Hepatocyte (in vitro differentiated cells): ENCODE measurements at regions not wholly inside any gene's neighbourhood (a gene's known extent, or its start where the extent isn't known, plus 50 kb on each side); places are given as distances from the start of the nearest gene placed in this dataset.

ENCODE experiments used
- DNase-seq: peaks from one replicate; pipeline ENCODE4 v3.0.0-alpha.2; 2016; ENCODE audit warnings: low spot score
- H2AFZ ChIP-seq: fragments of 200-600 bp; sonication (generic); 2 replicates; pipeline ENCODE4 v1.6.0; 2016; ENCODE audit warnings: antibody characterized with exemption, mild to moderate bottlenecking
- H3K27ac ChIP-seq: fragments of 200-600 bp; sonication (generic); 2 replicates; pipeline ENCODE4 v1.5.1; 2016; ENCODE audit warnings: mild to moderate bottlenecking
- H3K27me3 ChIP-seq: fragments of 200-600 bp; sonication (generic); 2 replicates; pipeline ENCODE4 v1.6.1; 2016
- H3K36me3 ChIP-seq: fragments of 200-600 bp; sonication (generic); replicated peaks from 2 replicates; pipeline ENCODE4 v1.5.1; 2016; ENCODE audit warnings: low read depth; ENCODE audit not compliant: insufficient read depth
- H3K4me1 ChIP-seq: fragments of 200-600 bp; sonication (generic); 2 replicates; pipeline ENCODE4 v1.5.1; 2016; ENCODE audit warnings: mild to moderate bottlenecking, moderate library complexity; ENCODE audit not compliant: insufficient read depth
- H3K4me2 ChIP-seq: fragments of 200-600 bp; sonication (generic); 2 replicates; pipeline ENCODE4 v1.6.0; 2016
- H3K4me3 ChIP-seq: fragments of 200-600 bp; sonication (generic); 2 replicates; pipeline ENCODE4 v1.5.1; 2016; ENCODE audit warnings: mild to moderate bottlenecking
- H3K79me2 ChIP-seq: fragments of 200-600 bp; sonication (generic); 2 replicates; pipeline ENCODE4 v1.6.0; 2017; ENCODE audit warnings: mild to moderate bottlenecking
- H3K9me2 ChIP-seq: fragments of 200-600 bp; sonication (generic); replicated peaks from 2 replicates; pipeline ENCODE4 v1.6.0; 2017; ENCODE audit warnings: mild to moderate bottlenecking; ENCODE audit not compliant: insufficient read depth
- H3K9me3 ChIP-seq: fragments of 200-600 bp; sonication (generic); 2 replicates; pipeline ENCODE4 v1.5.1; 2016; ENCODE audit warnings: low read depth, mild to moderate bottlenecking
- H4K20me1 ChIP-seq: fragments of 200-600 bp; sonication (generic); 2 replicates; pipeline ENCODE4 v1.6.0; 2016; ENCODE audit warnings: mild to moderate bottlenecking; ENCODE audit not compliant: insufficient read depth, poor library complexity, severe bottlenecking
- EZH2 ChIP-seq: fragments of 200-600 bp; sonication (generic); IDR thresholded peaks from 2 replicates; pipeline ENCODE4 v1.6.1; 2016; ENCODE audit warnings: antibody characterized with exemption, mild to moderate bottlenecking, borderline replicate concordance
- EZH2phosphoT487 ChIP-seq: fragments of 200-600 bp; sonication (generic); IDR thresholded peaks from one replicate; pipeline ENCODE4 v1.6.1; 2018; ENCODE audit warnings: antibody characterized with exemption, mild to moderate bottlenecking, low read depth, moderate library complexity; ENCODE audit not compliant: unreplicated experiment, severe bottlenecking
- WGBS: methylation state at CpG from one replicate; pipeline ENCODE4 v1.1.6; 2016; ENCODE audit warnings: low lambda C conversion rate; ENCODE audit errors: missing lambda C conversion rate; 5-methylcytosine and 5-hydroxymethylcytosine counted together
- TF ChIP-seq, protein P1 (sequence below): fragments of 200-600 bp; sonication (generic); IDR thresholded peaks from 2 replicates; pipeline ENCODE4 v1.5.1; 2016; ENCODE audit warnings: antibody characterized with exemption, mild to moderate bottlenecking; ENCODE audit not compliant: poor library complexity

DNA sequence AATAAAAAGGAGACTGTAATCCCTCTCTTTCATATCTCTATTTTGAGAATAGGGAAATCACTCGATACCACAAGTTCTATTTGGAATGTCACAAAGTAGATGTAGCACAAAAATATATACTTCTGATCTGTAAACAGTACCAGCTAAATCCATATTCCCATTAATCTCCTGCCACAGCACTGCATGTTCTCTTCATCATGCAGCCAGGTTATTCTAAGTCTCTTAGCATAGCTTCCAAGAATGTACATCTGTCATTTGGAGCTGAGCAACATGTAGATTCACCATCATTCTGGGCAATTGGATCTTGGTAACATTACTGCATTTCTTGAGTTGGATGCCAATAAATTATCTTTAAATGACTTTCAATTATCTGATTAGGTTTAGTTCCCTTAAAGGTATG is 1874.5 kb downstream of the MRPL39 start:
- Histone ChIP-seq H3K79me2 (no peaks in the 10 kb centered on the region), H3K27ac (no peak overlapping the region), H3K4me1 (no peaks in the 10 kb centered on the region), H2AFZ (no peak overlapping the region), H3K9me3 (no peaks in the 10 kb centered on the region), H3K4me3 (no peak overlapping the region), H3K27me3 (no peaks in the 10 kb centered on the region), H3K36me3 (no peaks in the 10 kb centered on the region), H3K9me2 (no peaks in the 10 kb centered on the region), H4K20me1 (no peaks in the 10 kb centered on the region), H3K4me2 (no peak overlapping the region)
- TF ChIP-seq, protein P1, sequence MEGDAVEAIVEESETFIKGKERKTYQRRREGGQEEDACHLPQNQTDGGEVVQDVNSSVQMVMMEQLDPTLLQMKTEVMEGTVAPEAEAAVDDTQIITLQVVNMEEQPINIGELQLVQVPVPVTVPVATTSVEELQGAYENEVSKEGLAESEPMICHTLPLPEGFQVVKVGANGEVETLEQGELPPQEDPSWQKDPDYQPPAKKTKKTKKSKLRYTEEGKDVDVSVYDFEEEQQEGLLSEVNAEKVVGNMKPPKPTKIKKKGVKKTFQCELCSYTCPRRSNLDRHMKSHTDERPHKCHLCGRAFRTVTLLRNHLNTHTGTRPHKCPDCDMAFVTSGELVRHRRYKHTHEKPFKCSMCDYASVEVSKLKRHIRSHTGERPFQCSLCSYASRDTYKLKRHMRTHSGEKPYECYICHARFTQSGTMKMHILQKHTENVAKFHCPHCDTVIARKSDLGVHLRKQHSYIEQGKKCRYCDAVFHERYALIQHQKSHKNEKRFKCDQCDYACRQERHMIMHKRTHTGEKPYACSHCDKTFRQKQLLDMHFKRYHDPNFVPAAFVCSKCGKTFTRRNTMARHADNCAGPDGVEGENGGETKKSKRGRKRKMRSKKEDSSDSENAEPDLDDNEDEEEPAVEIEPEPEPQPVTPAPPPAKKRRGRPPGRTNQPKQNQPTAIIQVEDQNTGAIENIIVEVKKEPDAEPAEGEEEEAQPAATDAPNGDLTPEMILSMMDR: no peak
- no peak for TF ChIP-seq EZH2phosphoT487
- no peak for TF ChIP-seq EZH2
- 72% methylated on average over 1 of the region's 1 CpG for WGBS
- no peak for DNase-seq

DNA sequence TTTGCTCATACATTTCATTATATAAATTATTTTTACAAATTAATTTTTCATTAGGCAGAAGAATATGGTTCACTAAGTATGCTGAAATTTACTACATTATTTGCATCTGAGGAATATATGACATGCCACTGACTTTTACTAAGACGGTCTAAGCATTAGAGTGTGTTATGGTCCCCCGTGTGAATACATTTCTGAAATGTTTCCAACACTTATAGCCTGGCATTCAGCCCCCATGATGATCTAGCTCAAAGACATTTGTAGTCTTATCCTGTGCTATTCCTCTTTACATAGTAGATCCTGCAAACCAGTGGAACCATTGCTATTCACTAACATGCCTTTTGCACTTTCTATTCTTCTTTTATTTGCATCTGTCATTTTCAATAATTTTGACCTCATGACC is 1878.0 kb downstream of the MRPL39 start:
- no peak overlapping the region for H3K4me2 ChIP-seq
- no peak overlapping the region for H2AFZ ChIP-seq
- TF ChIP-seq EZH2: no peak
- TF ChIP-seq, protein P1: no peak
- TF ChIP-seq EZH2phosphoT487: no peak
- H3K36me3 ChIP-seq: no peaks in the 10 kb centered on the region
- H3K27me3 ChIP-seq: no peaks in the 10 kb centered on the region
- H3K4me3 ChIP-seq: no peak overlapping the region
- no peaks in the 10 kb centered on the region for H3K79me2 ChIP-seq
- H3K27ac ChIP-seq: no peak overlapping the region
- no peaks in the 10 kb centered on the region for H4K20me1 ChIP-seq
- H3K4me1 ChIP-seq: no peaks in the 10 kb centered on the region
- H3K9me3 ChIP-seq: peaks cover 5% of the 10 kb centered on the region
- DNase-seq: no peak
- 83% methylated on average over 2 of the region's 2 CpGs for WGBS
- H3K9me2 ChIP-seq: no peaks in the 10 kb centered on the region

- no peak overlapping the region for H3K4me2 ChIP-seq
- H3K27ac ChIP-seq: no peak overlapping the region
- no peaks in the 10 kb centered on the region for H3K79me2 ChIP-seq
- H4K20me1 ChIP-seq: no peaks in the 10 kb centered on the region
- no peaks in the 10 kb centered on the region for H3K9me2 ChIP-seq
- no peak overlapping the region for H2AFZ ChIP-seq
- H3K27me3 ChIP-seq: no peaks in the 10 kb centered on the region
- peaks cover 5% of the 10 kb centered on the region for H3K9me3 ChIP-seq
- no peaks in the 10 kb centered on the region for H3K4me1 ChIP-seq
- no peaks in the 10 kb centered on the region for H3K36me3 ChIP-seq
- no peak for TF ChIP-seq EZH2
- TF ChIP-seq, protein P1: no peak
- H3K4me3 ChIP-seq: no peak overlapping the region
- no peak for DNase-seq
- 69% methylated on average over 3 of the region's 3 CpGs for WGBS
These were observed 1881.7 kb downstream of the MRPL39 start for GRCh38 chr21:23725576-23725975.
